Endothelial cell (in vitro differentiated cells): ENCODE measurements at regions not wholly inside any gene's neighbourhood (a gene's known extent, or its start where the extent isn't known, plus 50 kb on each side); places are given as distances from the start of the nearest gene placed in this dataset.

Experiments
- DNase-seq: peaks from one replicate; pipeline ENCODE4 v3.0.0; 2021; ENCODE audit warnings: low spot score
- H3K27ac Mint-ChIP-seq: one replicate; pipeline ENCODE4 v1.8.0; 2021; ENCODE audit warnings: mixed read lengths, inconsistent platforms; ENCODE audit not compliant: unreplicated experiment
- H3K27me3 Mint-ChIP-seq: one replicate; pipeline ENCODE4 v1.8.0; 2021; ENCODE audit warnings: mild to moderate bottlenecking, moderate library complexity, mixed read lengths, inconsistent platforms; ENCODE audit not compliant: unreplicated experiment
- H3K36me3 Mint-ChIP-seq: one replicate; pipeline ENCODE4 v1.8.0; 2021; ENCODE audit warnings: mild to moderate bottlenecking, low read depth, mixed read lengths, inconsistent platforms; ENCODE audit not compliant: unreplicated experiment
- H3K4me1 Mint-ChIP-seq: one replicate; pipeline ENCODE4 v1.8.0; 2021; ENCODE audit warnings: mild to moderate bottlenecking, mixed read lengths, inconsistent platforms; ENCODE audit not compliant: unreplicated experiment
- H3K4me3 Mint-ChIP-seq: one replicate; pipeline ENCODE4 v1.8.0; 2021; ENCODE audit warnings: mild to moderate bottlenecking, mixed read lengths, inconsistent platforms; ENCODE audit not compliant: unreplicated experiment
- H3K9me3 Mint-ChIP-seq: one replicate; pipeline ENCODE4 v1.8.0; 2021; ENCODE audit warnings: mixed read lengths, inconsistent platforms; ENCODE audit not compliant: unreplicated experiment
- TF ChIP-seq, protein P1 (sequence below): fragments of 200-600 bp; sonication (generic); IDR thresholded peaks from one replicate; pipeline ENCODE4 v1.5.0; 2021; ENCODE audit warnings: antibody characterized with exemption; ENCODE audit not compliant: unreplicated experiment

- no peaks in the 10 kb centered on the region for H3K4me1 Mint-ChIP-seq
- DNase-seq = no peak
- H3K27me3 Mint-ChIP-seq = no peaks in the 10 kb centered on the region
- H3K9me3 Mint-ChIP-seq = peaks cover 5% of the 10 kb centered on the region
- H3K27ac Mint-ChIP-seq = no peak overlapping the region
- no peak overlapping the region for H3K4me3 Mint-ChIP-seq
- TF ChIP-seq, protein P1, sequence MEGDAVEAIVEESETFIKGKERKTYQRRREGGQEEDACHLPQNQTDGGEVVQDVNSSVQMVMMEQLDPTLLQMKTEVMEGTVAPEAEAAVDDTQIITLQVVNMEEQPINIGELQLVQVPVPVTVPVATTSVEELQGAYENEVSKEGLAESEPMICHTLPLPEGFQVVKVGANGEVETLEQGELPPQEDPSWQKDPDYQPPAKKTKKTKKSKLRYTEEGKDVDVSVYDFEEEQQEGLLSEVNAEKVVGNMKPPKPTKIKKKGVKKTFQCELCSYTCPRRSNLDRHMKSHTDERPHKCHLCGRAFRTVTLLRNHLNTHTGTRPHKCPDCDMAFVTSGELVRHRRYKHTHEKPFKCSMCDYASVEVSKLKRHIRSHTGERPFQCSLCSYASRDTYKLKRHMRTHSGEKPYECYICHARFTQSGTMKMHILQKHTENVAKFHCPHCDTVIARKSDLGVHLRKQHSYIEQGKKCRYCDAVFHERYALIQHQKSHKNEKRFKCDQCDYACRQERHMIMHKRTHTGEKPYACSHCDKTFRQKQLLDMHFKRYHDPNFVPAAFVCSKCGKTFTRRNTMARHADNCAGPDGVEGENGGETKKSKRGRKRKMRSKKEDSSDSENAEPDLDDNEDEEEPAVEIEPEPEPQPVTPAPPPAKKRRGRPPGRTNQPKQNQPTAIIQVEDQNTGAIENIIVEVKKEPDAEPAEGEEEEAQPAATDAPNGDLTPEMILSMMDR = no peak
- H3K36me3 Mint-ChIP-seq = no peaks in the 10 kb centered on the region
Measured at GRCh38 chr17:52209507-52209906, 51.0 kb upstream of the CA10 start.
